NCI-H2107 treated with DMSO at 0.1 percent for 48 hours (cell line): ENCODE measurements at regions not wholly inside any gene's neighbourhood (a gene's known extent, or its start where the extent isn't known, plus 50 kb on each side); places are given as distances from the start of the nearest gene placed in this dataset.
"Not testable (repeated sequence)": the region's sequence is repeated elsewhere in the genome, so short reads cannot be mapped to it uniquely, and the experiment has no call there.

ENCODE experiments used
- DNase-seq: peaks from one replicate; lab custom pipeline; 2025; ENCODE audit not compliant: unreplicated experiment; lab: John Stamatoyannopoulos, UW

GRCh38 chr2:9707611-9708160 lies 76.9 kb upstream of the YWHAQ start:
- no peak for DNase-seq

DNA sequence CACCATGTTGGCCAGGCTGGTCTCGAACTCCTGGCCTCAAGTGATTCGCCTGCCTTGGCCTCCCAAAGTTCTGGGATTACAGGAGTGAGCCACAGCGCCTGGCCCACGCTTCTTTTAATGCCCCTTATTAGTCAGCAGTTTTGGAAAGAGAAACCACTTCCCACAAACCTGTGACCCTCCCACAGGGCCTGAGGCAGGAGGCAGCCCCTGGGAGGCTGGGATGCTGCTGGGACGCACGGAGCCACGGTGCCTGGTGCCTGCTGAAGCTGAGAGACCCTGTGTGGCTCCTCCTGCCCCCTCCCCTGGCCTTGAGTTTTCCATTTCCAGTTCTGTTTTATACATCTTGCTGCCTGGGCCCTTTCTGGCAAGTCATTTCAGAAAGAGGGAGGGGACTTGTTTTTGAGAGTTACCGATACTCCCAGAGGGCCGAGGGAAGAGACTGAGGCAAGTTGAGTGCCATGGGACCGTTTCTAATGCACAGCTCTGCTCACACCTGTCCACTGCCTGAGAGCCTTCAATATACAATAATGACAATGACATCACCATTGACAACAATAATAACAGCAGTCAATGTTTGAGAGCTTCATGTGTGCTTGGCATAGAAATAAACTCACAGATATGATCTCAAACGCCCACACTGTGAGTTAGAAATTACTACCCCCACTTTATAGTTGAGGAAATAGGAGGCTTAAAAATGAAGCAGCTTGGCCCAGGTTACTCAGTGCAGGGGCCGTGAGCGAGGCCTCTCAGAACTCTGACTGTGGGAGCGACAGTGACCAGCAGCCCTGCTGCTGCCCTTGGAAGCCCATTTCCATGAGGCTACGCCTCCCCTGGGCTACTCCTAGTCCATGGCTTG lies 78.1 kb upstream of the YWHAQ start:
- peak; percentile 58 for DNase-seq

- DNase-seq = no peak
Observed at GRCh38 chr2:9709539-9710285, 78.9 kb upstream of the YWHAQ start.

- no peak for DNase-seq
Observed at GRCh38 chr2:9710311-9710710, 79.5 kb upstream of the YWHAQ start.

DNA sequence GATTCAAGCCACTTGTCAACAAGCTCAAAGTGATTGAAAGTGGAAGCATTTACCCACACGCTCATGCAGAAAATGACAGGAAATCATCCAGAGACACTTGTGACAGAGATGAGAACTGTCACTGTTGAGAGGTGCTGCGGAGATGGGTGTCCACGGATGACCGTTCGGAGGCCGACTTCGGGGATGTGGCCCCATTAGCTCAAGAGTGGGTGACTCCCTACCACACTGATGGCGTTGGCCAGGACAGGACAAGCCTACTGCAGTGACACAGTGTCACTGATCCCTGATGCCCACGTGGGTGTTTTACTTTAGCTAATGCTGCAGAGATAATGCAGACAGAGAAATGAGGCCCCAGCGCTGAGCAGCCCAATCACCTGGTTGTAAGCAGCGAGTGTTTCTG lies 81.5 kb upstream of the YWHAQ start:
- no peak for DNase-seq

- DNase-seq = no peak
Observed at GRCh38 chr2:9714630-9715214, 83.9 kb upstream of the YWHAQ start.

DNA sequence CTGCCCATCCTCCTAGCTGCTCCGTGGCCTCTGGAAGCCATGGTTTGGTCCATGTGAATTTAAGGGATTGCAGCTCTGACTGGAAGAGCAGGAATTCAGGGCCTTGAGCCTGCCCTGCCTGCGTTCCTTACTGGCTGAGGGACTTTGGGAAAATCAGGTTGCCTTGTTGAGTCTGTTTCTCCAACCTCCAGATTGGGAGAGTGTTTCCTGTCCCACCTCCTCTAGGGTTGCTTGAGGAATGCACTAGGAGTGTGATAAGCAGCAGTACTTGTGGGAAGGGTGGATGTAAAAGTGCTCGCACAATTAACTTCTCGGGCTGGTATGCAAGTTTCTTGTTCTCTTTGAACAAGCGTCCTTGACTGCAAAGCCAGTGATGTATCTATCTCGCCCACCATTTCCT lies 84.4 kb upstream of the YWHAQ start:
- no peak for DNase-seq

GRCh38 chr2:9717886-9718451 lies 87.2 kb upstream of the YWHAQ start:
- no peak for DNase-seq

DNA sequence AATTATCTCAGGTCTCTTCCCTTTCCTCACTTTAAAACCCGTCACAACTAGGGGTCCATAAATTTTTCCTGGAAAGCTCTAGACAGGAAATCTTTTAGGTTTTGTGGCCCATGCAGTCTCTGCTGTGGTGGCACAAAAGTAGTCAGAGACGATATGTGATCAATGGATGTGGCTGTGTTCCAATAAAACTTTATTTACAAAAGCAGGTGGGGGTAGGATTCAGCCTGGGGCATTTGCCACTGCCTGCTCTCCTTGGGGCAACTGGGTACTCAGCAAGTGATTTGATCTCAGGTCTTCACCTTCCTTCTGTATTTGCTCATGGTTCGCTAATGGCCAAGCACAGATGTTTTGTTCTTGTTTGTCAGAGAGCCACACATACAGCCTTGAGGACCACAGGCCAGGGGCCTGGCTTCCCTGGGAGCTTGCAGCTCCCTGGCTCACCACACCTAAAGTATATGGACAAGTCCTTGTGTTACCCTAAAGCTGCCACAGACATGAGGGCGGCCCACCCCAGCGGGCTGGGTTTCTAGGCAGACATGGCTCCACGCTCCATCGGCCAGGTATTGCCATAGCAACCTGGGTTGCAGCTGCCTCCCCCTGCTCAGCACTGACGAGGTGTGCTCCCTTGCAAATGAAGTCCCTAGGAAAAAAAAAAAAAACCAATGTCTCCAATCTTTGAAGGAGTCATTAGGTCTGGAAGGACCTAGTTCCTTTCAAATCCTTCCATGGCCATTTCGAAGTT lies 89.7 kb upstream of the YWHAQ start:
- no peak for DNase-seq

DNA sequence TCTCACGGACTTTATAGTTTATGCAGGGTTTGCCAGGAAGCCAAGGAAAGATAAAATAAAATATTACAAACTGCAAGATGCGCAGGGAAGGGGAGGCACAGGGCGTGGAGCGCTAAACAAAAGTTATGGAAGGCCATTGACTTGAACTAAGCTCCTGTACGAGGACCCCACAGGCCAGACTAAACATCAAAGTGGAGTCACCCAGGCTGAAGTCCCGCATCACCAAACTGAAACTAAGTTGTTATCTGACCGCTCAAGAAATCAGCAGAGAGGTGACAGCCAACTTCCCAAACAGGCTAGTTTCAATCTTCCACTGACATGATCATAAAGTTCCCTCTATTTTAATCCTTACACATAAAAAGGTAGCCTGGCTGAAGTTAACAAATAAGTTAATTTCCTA lies 90.5 kb upstream of the YWHAQ start:
- DNase-seq = no peak

DNA sequence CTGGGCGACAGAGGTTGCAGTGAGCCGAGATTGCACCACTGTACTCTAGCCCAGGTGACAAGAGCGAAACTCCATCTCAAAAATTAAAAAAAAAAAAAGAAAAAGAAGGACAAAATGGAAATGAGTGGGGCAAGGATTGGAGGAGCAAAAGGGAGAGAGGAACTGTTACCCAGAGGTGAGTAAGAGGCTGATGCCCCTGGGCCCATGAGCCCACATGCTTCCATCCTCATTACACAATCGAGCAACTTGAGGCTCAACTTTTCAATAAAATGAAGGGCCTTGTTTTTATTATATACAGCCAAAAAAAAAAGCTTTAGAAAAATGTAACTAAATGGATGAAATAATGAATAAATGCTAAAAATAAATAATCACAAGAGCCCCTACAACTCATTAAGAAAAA lies 91.7 kb upstream of the YWHAQ start:
- no peak for DNase-seq

- no peak for DNase-seq
Observed at GRCh38 chr2:9724565-9724964, 93.8 kb upstream of the YWHAQ start.

GRCh38 chr2:9725106-9725505 lies 94.3 kb upstream of the YWHAQ start:
- no peak for DNase-seq

GRCh38 chr2:9726016-9726415 lies 95.2 kb upstream of the YWHAQ start:
- not testable (repeated sequence) for DNase-seq

DNA sequence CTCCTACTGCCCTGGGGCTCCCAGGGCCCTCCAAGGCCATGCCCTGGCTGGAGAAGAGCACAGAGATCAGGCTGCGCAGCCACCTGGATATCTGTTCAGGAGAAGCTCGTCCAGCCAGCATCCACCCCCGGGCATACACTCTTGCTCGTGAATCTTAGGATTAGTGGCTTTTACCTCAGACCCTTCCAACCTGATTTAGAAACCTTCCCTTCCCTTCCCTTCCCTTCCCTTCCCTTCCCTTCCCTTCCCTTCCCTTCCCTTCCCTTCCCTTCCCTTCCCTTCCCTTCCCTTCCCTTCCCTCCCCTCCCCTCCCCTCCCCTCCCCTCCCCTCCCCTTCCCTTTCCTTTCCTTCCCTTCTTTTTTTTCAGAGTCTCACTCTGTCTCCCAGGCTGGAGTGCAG lies 99.7 kb upstream of the YWHAQ start:
- DNase-seq = not testable (repeated sequence)

- no peak for DNase-seq
Observed at GRCh38 chr2:9732824-9733223, 102.0 kb upstream of the YWHAQ start.

DNA sequence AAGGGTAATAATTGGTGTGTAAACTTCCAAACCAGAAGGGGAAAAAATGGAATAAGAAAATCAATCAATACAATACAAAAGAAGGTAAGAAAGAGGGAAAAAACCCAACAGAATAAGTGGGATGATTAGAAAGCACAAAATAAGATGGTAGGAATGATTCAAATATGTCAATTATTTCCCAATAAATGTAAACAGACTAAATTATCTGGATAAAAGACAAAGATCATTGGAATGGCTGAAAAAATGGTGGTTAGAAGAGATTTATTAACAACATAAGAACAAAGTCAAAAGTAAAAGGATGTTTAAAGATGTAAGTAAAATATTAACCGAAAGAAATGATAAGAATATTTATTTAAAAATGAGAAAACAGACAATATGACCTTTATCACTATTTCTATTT lies 103.5 kb upstream of the YWHAQ start:
- no peak for DNase-seq

DNA sequence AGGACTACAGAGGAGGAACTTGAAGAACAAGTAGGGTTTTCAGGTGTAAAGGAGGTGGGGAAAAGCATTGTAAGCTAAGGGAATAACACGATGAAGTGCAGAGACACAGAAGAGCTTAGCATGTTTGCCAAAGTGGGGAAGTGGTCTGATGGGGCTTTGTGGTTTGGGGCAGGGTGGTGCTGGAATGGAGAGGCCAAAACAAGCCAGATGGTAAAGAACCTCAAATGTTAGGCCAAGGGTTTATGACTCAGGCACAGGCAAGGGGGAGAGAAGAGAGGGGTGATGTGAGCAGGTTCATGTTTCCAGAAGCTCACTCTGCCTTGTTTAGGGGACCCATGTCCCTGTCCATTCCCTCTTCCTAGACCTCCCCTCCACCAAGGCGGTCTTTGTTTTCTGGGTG lies 104.5 kb upstream of the YWHAQ start:
- DNase-seq = no peak

DNA sequence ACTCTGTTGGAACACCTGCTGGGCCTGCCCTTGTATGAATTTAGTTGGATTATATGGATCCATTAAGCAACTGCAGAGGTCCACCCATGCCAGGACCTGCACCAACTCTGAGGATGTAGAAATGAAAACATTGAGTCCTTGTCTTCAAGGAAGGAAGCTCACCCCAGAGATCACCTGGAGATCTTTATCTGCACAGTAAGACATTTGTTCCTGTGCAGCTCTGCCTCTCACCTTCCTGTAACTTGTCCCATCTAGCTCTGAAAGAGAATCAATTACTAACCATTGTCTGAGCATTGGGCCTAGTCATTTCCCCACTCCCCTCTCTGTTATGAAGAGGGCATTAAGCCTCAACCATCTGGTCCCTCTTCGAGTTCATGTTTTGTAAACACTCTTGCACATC lies 105.2 kb upstream of the YWHAQ start:
- no peak for DNase-seq

GRCh38 chr2:9737053-9737875 lies 106.0 kb upstream of the TAF1B start:
- no peak for DNase-seq
